HG03432 (cell line): ENCODE measurements at regions not wholly inside any gene's neighbourhood (a gene's known extent, or its start where the extent isn't known, plus 50 kb on each side); places are given as distances from the start of the nearest gene placed in this dataset.

ENCODE experiments used
- ATAC-seq: cut with Tn5 transposase; IDR thresholded peaks from one replicate; pipeline ENCODE4 v1.9.1; 2021; ENCODE audit warnings: mild to moderate bottlenecking, moderate library complexity; ENCODE audit not compliant: unreplicated experiment

DNA sequence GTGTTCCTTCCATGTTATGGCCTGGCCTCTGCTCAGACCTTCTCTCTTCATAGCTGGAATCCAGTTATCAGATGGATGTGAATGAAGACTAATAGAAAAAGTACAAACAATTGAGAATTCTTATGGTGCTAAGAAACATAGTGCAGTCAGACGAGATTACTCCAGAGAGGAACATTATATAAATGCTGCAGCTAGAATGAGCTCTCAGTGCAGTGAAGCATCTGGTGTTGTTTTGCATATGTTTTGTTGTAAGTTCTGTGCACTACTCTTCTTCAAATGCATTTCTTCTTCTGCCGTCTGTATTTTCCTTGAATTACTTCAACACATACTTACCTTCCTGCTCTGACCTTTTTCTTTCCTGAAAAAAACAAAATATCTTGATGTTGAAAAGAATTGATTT, 602.4 kb upstream of the CDH18 start:
- no peak for ATAC-seq

DNA sequence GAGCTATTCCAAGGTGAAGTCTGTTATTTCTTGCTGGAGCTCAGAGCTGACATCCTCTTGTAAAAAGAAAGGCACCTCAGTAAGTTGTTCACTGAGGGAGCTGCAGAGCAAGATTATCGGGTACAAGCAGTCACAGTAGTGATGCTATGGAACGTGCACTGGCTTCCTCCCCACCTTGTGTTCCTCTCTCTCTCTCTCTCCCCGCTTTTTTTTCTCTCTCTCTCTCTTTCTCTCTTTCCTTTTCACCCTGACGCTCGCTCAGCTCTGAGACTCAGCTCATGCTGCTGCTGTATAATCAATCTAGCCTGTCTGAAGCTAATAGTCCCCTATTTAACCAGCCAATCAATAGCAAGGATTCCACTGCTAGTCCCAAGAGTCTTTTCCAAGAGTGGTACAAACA, 587.6 kb upstream of the CDH18 start:
- no peak for ATAC-seq

DNA sequence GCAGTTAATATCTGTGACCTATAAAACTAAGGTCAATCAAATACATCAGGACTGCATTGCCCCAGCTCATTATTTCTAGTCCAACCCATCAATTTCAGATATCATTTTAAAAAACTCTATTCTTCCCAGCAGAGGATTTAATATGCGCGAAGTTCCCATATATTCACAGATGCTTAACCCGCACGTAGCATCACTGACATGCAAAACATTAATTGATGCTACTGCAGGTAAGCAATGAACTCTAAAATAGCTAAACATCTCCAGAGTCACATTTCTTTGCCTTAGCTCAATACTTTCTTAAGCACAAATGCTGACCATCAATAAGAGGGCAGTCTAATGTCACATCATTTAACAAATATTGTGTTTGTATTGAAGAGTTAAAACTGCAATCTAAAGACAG, 586.6 kb upstream of the CDH18 start:
- ATAC-seq: no peak

DNA sequence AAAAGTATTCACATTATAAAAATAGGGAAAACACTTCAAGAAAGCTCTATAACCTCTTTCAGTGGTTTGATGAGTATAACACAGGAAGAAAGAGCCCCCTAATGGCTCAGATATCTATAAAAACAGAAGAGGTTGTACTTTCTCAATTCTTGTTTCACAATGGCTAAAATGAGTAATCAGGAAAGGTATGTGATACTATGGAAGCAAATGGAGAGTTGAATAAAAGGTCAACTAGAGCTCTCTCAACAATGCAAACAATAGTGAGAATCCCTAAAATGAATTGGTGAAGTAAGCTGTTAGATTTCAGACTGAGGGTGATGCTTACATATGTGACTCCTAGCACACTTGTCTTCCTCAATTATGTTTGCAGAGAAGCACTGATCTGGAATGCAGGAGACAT, 584.6 kb upstream of the CDH18 start:
- peak; percentile 78 for ATAC-seq

DNA sequence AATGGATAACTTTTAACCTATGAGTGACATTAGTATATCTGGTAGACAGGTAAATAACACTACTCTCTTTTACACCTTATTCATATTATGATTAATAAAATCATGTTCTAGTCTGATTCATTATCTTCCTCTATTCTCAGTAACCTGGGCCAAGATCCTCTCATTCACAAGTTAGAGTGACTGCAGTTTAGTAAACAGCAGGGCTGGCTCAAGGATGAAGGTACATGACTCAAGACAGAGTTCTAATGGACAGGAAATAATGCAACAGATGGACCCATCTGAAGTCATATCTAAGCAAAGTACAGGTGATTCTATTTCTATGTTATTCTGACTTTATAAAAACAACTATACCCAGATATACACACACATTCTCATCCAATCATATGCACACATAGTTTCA, 582.5 kb upstream of the CDH18 start:
- ATAC-seq: no peak

DNA sequence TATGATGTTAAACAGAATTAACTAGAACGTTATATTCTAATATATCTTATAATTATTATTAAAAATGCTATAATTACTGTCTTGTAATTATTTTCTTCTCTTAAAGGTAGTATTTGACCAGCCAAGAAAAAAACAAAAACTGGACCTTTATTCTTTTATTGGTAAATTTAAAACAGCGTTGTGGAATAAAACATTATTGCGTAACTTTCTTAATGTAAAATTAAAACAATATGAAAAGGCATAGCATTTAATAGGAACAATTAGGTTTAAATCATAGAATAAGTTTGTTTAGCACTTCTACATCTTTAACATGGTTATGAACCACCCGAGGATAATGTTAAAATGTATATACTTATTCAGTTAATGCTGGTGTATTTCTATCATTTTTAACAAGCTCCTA, 574.5 kb upstream of the CDH18 start:
- no peak for ATAC-seq

DNA sequence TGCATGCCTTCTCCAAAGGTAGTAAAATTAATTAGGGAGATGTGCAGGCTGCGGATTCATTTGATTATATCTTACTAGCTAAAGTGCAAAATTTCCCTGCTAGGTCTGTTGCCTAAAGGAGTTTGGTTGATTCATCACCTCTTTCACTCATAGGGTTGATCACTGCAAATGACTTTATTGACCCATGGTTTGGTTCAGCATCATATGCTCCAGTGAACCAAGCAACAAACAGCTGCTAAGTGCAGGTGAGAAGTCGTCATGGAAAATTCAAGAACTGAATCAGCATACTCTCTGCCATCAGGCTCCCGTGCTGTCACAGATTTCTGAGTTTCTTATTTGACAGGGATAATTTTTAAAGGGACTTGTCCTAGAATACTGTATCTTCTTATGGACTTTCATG, 571.8 kb upstream of the CDH18 start:
- no peak for ATAC-seq

DNA sequence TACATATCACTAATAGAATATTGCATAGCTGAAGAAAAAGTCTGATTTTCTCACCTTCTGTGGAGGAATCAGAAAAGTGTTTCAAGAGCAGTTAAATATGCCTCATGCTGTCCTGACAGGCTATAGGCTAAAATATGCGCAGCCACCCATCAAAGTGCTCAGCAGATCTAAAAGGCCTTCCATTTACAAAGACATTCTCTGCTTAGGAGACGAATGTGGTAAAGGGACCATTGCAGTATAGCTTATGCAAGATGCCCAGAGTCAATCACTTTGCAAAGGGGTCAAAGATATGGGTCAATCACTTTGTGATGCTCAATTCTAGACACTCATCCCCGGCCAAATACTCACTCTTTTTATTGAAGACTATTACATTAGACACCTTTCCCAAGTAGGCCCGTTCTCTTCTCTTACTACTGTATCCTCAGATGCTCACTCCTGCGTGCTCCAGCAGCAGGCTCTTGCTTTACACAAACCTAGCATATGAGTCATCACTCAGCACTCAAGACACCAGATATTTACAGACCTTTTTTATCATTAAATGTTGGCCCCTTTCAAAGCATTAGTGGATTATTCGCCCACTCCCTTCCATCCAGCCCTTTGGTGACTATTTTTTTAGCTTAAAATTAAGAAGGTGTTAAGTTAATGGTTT, 568.2 kb upstream of the CDH18 start:
- no peak for ATAC-seq

DNA sequence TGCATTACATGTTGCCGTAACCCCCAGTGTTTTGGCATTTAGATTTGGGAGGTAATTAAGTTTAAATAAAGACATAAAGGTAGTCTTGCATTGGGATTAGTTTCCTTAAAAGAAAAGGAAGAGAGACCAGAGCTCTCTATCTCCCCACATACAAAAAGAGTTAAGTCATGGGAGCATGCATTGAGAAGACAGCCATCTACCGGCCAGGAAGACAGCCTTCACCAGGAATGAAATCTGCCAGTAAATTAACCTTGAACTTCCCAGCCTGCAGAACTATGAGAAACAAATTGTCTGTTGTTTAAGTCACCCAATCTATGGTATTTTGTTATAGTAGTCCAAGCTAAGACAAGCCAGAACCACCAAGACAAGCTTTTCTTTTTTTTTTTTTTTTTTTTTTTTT, 567.0 kb upstream of the CDH18 start:
- no peak for ATAC-seq

DNA sequence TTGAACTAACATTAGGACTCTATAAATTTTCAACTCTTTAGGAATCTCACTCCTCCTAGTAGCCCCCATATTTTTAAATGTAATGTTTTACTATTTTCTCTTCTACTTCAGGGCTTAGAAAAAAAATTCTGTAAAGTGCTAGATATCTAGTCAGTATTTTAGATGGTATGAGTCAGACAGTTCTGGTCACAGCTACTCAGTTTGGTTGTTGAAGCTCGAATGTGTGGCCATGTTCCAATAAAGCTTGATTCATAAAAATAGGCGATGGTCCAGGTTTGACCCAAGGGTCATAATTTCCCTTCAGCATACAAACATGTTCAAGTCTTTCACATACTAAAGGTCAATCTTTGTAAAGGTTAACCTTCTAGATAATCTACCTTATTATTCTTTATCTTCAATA, 566.0 kb upstream of the CDH18 start:
- ATAC-seq: no peak

DNA sequence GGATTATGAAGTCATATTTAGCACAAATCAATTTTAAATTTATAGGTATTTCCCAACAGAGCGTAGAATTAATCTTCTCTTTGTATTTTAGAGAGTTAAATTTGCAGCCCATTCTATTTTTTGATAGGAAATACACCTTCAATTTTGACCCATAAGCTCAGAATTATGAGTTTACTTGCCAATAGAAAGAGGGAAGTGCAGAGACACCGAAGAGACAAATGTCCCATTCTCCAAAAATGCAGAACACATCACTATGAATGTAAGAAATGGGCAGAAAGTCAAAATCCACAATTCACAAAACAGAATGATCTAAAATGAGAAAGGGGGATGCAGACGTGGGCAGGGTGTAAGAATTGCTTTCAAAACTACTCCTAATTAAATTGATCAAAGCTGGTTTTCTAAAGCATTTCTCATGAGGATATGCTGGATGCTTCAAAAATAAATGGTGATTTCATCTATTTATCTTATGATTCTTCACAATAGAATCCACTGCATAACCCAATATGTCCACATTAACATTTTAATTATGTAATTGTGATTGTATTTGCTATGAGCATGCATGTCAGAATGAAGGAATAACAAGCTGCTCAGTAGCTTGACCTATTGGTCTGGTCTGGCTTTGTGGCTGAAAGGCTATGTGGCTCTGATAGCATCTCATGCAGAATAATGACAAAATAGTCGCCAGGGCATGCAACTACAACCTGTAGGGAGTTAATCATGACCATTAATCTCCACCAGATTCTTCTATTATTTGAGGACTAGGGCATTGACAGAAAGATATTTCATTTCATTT, 550.1 kb upstream of the CDH18 start:
- no peak for ATAC-seq

DNA sequence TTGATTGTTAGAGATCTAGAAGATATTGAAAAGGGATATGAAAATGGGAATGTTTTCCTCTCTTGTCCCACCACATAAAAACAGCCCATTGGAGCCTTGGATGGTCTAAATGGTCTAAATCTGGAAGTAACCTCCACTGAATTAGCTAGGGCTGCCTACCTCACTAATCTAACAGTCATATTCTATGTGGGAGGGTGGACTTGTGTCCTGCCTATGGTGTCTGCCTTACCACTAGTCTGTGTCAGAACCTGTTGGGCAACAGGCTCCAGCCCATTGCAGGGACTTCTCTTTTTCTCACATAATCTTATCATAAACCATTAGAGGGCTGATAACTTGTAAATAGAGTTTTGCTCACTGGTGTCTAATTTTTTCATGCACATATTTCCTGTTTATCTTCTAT, 548.8 kb upstream of the CDH18 start:
- ATAC-seq: no peak

DNA sequence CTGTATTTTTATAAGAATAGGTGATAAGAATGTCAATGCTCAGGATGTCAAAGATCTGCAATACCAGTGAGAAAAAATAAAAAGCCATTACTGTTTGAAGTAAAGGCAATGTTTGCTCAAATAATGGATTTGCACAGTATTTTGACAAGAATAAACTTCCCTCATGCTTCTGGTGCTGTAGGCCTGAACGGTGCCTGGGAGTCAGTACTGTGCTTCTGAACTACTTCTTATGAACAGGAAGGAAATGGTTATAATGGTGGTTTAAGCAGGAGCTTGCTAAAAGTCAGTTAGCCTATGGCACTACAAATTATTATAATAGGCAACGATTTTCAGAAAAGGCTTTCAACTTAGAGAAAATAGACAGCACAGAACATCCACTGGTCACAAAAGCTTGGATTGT, 548.3 kb upstream of the CDH18 start:
- no peak for ATAC-seq

DNA sequence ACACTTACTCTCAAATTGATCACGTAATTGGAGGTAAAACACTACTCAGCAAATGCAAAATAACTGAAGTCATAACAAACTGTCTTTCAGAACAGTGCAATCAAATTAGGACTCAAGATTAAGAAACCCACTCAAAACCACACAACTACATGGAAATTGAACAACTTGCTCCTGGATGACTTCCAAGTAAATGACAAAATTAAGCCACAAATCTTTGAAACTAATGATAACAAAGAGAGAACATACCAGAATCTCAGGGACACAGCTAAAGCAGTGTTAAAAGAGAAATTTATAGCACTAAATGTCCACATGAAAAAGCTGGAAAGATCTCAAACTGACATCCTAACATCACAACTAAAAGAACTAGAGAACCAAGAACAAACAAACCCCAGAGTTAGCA, 540.5 kb upstream of the CDH18 start:
- ATAC-seq: no peak

DNA sequence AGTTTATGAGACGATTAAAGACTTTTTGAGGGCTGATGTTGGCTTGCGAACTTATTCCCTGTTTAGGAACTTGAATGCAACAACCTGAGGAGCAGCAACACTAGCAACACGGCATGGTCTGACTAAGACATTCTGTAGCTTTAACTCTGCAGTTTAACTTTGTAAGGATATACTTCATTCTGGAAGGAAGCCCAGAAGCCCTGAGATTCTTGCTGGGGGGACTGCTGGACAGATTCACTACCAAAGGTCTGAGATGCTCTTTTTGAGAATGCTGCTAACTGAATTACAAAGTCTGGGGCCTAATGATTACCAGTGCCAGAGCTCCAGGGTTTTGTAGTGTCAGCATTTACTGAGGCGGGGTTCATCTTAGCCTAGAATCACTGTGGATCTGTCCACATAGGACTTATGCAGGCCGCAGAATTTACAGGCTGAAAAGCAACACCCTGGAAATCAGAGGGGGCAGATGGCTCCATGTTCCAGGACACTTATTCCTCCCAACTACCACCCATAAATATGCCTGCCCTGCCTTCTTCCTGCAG, 537.1 kb upstream of the CDH18 start:
- ATAC-seq: no peak

DNA sequence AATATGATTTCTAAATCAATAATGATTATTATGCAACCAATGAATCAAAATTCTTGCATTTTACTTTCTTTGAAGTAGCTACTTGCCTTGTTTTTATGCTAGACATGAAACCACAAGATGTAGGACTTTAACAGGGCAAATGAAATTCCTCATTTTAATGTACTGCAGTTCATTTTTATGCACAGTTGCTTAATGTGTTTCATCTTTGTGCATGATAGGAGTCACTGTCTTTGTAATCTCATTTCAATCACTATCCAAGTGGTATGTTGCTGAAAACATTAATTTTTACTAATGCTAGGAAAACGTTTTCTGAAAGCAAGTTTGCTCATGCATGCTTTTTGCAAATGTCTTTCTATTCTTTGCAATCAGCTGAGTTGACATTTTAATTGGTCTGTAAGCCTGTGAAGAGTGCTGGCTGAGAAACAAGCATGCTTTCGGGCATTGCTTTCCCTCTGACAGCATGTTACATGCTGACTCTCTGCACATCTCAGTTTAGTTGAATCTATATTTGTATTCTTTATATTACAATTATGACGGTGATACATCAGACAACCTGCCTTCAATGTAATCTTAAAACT, 535.0 kb upstream of the CDH18 start:
- no peak for ATAC-seq

DNA sequence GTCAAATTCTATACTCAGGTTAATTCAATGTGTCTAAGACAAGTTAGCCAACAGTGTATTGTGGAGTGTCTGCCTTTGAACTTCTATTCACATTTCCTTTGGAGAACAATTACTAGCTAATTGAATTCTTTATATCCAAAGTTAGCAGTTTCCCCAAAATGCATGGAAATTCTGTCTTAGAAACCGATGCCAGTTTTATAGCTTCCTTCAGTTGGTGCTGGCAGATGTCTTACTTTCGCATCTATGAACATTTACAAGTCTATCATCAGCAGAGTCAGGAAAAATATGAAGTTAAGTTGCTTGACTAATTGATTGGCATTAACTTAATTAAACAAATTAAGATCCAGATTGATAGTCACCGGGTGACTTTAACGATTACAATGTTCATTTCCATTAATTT, 527.6 kb upstream of the CDH18 start:
- no peak for ATAC-seq

DNA sequence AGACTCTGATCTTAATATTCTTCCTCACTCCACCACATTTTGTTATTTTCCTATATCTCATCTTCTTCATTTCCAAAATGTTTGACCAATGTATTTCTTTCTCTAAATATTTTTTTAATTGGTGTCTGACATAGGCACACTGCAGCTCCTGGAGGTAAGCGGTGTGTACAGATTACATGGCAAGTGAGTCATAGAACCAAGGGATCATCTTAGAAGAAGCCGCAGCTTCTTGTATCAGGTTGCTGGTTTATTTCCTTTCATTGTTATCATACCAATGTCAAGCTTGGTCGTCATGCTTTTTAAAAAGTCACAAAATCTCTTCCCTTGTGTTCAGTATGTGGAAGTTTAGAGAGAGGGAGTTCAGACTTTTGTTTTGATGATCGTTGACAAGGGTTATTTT, 526.1 kb upstream of the CDH18 start:
- ATAC-seq: no peak

DNA sequence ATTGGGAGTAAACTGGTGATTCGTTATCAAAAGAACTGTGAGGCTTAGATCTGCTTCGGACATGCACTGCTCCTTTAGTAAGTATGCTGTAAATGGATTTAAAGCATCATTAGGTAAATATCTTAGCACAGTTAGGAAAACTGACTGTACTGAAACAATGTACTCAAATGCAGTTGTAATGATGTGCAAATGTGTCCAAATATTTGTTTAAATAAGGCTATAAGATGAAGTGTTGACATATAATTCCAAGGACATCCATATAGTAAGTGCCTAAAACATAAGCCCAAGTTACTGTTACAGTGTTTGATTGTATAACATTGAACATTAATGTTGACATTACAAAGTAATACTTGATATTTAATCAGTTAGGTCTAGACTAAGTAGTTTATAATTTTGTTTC, 512.5 kb upstream of the CDH18 start:
- ATAC-seq: no peak

DNA sequence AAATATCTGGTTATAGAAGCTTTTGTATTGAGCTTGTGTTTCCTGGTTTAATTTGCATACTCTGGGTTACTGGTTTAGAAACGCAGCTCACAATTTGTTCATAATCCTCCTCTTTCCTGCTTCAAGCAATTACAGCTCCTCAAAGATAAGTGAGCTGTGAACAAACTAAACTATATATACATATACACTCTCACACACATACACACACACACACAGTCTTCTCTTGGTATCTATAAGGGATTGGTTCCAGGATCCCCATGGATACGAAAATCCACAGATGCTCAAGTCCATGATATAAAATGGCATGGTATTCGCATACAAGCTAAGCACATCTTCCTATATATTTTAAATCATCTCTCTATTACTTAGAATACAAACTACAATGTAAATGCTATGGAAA, 510.9 kb upstream of the CDH18 start:
- no peak for ATAC-seq

DNA sequence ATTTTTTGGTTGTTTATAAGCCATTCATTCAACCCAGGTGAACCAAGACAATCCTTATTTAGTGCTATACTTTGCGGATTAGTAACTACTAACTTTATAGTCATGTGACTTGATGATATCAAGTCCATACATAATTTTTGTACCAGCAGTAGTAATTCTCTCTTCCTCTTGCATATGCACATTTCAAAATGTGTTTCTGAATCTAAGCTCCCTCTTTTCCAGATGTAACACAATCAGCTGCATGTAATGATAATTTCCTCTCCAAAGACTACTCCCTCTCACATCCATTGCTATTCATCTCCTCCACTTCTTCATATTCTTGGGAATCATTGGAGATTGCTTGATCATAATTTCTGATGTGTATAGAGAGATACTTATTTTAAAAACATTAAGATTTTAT, 510.1 kb upstream of the CDH18 start:
- ATAC-seq: no peak

DNA sequence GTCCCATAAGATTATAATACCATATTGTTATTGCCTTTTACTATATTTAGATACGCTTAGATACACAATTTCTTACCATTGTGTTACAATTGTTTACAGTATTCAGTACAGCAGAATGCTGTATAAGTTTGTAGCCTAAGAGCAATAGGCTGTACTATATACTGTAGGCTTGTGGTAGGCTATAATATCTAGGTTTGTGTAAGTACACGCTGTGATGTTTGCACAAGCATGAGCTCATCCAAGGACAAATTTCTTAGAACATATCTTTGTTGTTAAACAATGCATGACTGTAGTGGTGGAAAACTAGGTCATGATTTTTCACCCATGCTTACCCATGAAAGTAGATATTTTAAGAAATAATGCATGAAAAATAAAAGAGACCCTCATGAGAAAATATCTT, 509.4 kb upstream of the CDH18 start:
- ATAC-seq: no peak
